NCI-H2107 treated with DMSO at 0.1 percent for 48 hours (cell line): ENCODE measurements at regions not wholly inside any gene's neighbourhood (a gene's known extent, or its start where the extent isn't known, plus 50 kb on each side); places are given as distances from the start of the nearest gene placed in this dataset.
"Not testable (repeated sequence)": the region's sequence is repeated elsewhere in the genome, so short reads cannot be mapped to it uniquely, and the experiment has no call there.

Source experiments
- DNase-seq: peaks from one replicate; lab custom pipeline; 2025; ENCODE audit not compliant: unreplicated experiment; lab: John Stamatoyannopoulos, UW

DNA sequence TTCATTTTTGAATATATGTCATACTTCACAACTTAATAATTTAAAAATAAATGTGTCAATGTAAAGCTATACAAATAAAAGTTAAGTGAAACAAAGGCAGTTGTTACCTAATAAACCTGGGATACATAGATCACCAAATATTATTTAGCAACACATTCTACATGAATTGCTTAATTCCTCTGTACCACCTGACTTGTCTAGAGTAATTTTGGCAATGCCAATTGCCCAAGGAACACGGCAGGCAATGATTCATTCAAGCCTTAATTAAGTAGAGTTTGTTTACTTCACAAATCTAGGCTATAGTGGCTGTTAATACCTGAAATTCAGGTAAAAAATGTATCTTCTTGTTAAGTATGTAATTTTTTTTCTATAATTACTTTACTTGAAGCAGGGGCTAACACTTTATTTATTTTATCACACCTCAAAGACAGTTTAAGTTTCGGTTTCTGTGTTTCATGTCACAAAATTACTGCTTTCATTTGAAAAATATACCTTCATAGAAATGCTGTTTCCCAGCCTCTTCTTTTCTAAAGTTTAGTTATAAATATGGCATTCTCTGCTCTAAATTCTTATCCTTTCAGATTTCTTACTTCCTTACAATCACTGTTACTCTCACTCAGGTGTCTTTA is 705.7 kb downstream of the SLITRK5 start:
- no peak for DNase-seq

DNA sequence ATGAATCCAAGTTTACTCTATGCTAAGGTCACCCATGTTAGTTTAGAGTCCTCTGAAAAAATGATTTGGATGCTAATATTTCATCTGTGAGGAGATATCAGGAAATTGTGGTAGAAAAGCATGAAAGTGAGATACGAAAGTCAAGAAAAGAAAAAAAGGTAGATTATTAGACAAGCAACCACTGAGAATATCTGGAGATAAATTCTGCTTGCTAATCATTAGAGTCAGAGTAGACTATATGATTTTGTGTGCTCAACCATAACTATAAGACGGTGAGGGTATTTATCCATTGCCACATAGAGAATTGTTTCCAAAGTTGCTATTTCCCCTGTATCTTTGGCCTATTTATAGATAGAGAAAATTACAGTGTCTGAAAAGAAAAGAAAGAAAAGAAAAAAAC is 706.7 kb downstream of the SLITRK5 start:
- DNase-seq, result no peak

DNA sequence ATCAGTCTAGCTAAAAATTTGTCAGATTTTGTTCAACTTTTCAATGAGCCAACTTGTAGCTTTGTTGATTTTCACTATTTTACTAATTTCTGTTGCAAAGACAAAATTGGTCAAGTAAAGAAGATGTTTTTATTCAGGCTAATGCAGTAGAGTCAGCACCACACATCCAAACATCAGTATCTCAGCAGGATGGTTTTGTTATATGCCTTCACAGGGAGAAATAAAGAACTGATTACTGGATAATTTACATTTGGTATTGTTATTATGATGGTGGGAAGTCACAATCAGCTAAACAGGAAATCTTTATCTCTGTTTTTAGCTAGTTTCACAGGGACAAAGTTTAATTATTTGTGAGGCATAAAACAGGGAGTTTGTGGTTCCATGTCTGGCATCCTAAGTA is 713.4 kb downstream of the SLITRK5 start:
- no peak for DNase-seq

DNA sequence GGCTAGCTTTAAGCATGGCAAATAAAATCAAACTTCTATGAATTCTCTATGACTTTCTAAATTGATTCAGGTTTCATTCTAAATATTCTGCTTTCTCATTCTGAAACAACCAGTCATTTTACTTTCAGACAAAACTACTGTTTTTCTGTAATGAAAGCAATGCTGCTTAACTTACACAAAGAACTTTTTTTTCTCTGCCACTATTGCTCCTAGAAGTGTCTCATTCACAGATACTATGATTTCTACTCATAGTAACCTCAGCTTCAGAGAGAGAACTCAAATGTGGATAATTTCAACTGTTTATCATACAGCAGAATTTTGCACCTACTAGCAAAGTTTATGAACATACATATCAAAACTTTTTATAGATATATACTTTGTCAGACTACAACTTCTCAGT is 724.6 kb downstream of the SLITRK5 start:
- DNase-seq, result no peak

DNA sequence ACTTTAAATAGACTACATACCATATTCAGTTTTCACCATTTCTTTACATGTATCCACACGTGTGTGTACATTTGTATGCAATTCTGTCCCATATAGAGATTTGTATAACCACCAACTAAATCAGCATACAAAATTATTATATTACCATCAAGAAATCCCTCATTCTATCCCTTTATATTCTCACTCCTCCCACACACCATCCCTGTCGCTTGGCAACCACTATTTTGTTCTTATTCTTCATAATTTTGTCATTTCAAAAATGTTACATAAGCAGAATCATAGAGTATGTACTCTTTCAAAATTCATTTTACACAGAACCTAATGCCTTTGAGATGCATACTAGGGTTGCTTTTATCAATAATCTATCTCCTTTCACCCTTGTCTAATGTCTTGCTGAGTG is 740.5 kb downstream of the SLITRK5 start:
- DNase-seq, result no peak

DNA sequence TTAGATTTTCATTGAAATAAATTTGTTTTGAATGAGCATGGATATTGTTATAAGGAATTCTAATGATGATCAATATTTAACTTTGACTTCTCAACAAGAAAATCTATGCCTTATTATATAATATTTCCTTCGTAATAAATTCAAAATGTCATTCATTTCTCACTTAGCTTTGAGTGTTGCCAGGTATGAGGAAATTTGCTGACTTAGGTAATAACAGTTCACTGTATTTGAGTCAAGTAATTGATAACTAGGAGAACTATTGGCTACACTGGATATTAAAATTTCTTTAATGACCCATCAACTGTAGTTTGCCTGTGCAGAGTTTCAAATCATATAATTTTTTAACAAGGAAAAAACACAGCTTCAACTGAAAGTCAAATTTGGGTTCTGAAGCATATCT is 746.6 kb downstream of the SLITRK5 start:
- DNase-seq, result no peak

DNA sequence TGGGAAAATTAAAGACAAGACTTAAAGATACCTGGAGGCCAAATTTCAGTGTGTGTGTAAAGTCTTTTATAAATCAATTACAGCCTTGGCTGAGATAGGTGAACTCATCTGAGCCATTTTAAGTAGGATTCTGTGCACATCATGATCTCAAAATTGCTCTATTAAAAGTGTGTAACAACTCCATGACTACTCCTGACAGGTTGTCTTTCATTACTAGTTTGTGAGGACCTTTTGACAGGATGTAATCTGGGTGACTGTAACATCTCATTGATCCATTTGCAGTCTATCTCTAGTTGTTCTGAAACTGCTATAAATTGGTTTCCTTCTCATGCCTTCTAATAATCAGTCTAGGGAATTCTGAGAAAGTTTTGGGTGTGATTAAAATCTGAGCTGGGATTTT is 753.3 kb downstream of the SLITRK5 start:
- no peak for DNase-seq

DNA sequence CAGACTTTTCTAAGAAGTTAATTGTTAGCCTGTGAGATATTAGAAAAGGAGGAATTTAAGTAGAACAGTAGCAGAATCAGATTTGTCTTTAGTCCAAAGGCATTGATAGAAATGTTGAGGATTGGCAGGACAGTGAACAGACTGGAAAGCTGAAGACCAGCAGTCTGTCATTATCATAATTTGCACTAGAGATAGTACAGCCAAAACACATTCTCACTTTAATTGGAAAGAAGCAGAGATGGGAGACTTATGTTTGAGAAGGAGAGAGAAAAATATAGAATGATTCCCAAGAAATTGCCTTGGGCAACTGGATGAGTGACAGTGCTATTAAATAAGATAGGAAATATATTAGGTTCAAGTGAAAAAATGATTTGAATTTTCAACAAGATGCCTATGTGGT is 755.5 kb downstream of the SLITRK5 start:
- no peak for DNase-seq

DNA sequence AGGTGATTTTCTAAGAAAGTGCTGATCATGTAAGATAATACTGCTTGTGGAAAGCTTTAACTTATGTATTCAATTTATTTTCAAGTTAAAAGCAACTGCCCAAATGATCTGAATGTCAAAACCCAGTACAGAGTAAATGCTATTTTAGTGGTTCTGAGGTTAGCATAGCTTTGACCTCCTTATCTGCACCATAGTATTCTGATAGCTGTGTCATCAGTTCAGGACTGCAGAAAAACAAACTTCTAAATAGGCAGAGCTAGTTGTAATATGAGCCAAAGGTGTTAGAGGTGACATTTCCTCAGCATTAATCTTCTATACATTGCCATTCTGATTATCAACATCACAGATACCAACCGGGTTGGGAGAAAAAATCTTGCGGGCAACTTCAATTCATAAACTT is 758.7 kb downstream of the SLITRK5 start:
- DNase-seq, result no peak

DNA sequence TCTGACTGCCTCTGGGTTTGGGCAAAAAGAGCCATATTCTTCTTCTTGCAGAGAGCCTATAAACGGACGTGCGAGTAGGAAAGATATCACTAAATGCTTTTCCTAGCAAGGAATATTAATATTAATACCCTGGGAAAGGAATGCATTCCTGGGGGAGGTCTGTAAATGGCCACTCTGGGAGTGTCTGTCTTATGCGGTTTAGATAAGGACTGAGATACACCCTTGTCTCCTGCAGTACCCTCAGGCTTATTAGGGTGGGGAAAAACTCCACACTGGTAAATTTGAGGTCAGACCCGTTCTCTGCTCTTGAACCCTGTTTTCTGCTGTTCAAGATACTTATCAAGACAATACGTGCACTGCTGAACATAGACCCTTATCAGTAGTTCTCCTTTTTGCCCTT is 763.8 kb downstream of the SLITRK5 start:
- no peak for DNase-seq

DNA sequence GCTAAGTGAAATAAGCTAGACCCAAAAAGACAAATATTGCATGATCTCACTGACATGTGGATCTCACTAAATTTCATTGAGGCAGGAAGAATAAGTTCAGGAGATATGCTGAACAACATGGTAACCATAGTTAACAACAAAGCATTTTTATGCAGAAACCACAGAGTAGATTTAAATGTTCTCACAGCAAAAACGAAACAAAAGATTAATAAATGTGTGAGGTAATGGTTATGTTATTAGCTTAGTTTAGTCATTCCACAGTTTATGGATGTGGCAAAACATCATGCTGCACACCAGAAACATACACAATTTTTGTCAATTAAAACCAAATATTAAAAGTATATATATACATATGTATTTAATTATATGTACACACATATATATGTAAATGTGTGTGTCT is 765.8 kb downstream of the SLITRK5 start:
- DNase-seq, result no peak

DNA sequence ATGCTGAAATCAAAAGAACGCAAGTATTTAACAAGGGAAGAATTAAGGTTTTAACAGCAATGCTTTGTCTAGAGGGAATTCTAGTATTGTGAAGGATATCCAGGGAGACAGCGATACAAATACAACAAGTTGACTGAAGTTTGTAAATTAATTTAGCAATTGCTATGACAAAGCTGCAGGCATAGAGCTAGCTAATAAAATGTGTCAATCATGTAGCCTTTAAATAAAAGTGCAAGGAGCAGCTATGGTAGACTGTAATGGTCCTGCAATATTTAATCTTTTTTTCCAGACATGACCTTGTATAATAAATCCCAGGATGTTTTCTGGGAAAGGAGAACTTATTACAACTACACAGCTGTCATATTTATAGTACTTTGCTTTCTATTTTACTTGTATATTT is 779.3 kb downstream of the SLITRK5 start:
- DNase-seq, result no peak

DNA sequence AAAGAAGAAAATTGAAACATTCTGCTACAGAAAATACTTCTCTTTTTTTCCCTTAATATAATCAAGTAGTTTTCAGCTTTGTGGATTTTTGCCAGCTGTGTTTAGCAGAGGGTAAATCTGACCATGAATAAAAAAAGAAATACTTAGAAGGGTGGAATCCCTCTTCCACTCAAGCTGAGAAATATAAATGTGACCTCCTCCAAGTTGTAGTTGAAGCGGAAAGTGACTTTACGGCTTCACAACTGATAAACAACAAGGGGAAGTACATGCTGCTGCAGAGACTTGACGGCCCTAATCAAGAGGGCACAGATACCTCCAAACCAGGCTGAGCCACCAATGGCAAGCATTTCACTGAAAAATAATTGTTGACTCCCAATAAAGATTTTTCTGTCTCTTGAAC is 785.0 kb downstream of the SLITRK5 start:
- DNase-seq, result no peak

DNA sequence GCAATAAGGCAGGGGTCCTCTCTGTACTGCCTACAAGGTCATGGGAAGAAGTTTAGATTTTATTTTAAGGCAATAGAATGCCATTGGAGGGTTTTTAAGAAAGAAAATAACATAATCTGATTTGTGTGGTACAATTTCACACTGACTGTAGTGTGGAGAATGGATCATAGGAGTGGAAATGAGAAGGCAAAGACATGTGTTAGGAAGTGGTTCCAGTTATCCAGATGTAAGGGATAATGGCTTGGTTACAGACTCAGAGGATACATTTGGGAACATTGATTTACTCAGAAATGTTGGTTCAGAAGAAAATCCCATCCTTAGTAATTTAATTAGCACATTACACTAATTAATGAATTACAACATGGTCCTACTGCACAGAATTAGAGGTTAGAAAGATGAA is 788.2 kb downstream of the SLITRK5 start:
- DNase-seq, result no peak

DNA sequence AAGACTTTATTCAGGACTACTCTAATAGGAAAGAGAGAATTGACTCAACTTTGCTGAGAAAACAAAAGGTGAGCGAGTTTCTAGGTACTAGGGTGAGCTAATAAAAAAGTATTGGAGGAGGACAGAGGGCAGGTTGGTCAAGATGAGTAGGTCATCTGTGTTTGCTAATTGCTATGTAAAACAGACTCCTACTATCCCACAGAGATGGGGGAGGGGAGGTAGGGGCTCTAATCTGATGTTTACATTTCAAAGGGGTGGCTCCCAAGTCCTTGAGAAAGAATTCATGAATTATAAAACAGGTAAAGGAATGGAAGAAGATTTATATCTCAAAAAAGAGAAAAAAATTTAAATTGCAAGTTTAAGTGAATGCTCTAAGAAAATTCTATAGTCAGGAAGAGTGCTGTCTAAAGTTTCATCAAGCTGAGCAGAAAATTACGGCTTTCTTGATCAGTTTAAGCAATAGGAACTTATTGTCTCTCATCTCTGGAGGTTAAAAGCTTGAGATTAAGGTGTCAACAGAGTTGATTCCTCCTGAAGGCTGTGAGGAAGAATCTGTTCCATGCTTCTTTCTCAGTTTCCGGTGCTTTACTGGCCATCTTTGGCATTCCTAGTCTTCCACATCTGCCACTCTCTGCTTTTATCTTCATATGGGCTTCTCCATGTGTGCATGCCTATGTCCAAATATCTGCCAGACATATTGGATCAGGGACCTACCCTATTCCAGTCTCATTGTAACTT is 790.3 kb downstream of the SLITRK5 start:
- DNase-seq, result no peak

DNA sequence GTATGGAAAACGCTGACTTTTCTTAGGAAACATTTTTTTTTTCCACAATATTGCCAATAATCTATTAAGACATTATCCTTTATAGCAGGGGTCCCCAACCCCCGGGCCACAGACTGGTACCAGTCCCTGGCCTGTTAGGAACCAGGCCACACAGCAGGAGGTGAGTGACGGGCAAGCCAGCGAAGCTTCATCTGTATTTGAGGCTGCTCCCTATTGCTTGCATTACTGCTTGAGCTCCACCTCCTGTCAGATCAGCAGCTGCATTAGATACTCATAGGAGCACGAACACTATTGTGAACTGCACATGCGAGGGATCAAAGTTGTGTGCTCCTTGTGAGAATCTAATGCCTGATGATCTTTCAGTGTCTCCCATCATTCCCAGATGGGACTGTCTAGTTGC is 793.7 kb downstream of the SLITRK5 start:
- no peak for DNase-seq

DNA sequence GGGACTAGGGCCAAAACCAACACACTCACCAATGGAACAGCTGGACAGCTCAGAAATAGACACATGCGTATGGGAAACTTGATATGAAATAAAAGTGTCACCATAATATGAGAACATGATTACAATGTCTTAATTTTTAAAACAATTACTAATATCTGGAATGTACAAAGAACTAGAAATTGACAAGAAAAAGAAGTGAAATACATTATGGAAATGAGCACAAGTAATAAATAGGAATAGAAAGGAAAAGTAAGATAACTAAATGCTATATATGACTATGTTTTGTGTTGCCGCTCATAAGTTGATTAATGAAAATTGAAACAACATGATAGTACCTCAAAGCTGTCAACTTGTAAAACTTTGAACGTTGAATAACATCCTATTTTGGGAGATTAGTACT is 801.1 kb downstream of the SLITRK5 start:
- no peak for DNase-seq

DNA sequence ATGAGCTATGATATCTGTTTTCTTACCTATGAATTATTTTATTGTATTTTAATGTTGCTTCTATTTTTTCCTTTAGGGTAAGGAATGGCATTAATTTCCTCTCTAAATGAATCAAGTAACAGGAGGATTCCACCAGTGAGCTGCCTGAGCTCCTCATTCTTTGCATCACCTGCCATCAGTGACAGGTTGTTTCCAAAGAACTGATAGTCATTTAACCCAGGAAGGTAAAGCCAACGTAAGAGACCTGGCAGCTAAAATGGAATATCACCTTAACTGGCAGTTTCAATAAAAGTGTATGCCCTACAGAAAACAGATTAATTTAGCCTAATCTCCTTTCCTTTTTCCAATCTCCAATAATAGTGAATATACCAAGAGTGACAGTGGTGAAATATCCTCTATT is 812.0 kb downstream of the SLITRK5 start:
- no peak for DNase-seq

DNA sequence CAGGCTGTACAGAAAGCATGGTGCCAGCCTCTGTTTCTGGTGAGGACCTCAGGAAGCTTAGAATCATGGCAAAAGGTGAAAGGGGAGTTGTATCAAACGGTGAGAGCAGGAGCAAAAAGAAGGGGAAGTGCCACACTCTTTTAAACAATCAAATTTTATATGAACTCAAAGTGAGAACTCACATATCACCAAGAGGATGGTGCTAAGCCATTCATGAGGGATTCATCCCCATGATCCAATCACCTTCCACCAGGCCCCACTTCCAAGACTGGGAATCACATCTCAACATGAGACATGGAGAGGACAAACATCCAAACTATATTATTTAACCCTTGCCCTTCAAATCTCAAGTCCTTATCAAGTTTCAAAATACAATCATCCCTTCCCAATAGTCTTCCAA is 836.7 kb downstream of the SLITRK5 start:
- DNase-seq, result no peak

DNA sequence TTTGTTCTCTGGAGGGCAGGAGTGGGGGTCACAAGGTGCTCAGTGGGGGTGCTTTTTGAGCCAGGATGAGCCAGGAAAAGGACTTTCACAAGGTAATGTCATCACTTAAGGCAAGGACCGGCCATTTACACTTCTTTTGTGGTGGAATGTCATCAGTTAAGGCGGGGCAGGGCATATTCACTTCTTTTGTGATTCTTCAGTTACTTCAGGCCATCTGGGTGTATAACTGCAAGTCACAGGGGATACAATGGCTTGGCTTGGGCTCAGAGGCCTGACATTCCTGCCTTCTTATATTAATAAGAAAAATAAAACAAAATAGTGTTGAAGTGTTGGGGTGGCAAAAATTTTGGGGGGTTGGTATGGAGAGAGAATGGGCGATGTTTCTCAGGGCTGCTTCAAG is 841.8 kb downstream of the SLITRK5 start:
- DNase-seq, result not testable (repeated sequence)

DNA sequence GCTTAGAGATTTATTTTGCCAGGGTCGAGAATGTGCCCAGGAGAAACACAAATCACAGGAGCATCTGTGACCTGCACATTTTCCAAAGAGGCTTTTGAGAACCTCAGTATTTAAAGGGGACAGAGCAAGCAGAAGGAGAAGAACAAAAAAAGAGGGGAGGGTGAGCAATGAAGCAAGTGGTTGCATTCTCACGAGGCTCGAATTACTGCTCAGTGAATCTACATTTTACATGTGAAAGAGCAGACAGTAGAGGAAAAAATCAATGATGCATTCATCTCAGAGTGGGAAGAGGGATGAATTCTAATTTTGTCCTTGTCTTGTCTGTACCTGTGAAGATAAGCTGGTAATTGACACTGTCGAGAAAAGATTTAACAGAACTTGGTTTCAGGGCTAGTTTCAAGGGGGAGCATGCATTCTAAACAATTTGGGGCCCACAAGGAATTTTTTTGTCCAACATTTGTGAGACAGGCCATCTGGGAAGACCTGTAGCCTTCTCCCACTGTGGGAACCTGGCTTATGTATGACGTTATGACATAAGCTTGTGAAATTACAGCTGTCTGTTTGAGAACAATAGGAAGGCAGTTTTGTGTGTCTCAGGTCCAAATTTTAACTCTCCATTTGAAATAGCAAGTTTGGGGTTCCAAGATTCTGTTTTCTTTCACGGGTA is 855.1 kb downstream of the SLITRK5 start:
- DNase-seq, result peak; percentile 2

DNA sequence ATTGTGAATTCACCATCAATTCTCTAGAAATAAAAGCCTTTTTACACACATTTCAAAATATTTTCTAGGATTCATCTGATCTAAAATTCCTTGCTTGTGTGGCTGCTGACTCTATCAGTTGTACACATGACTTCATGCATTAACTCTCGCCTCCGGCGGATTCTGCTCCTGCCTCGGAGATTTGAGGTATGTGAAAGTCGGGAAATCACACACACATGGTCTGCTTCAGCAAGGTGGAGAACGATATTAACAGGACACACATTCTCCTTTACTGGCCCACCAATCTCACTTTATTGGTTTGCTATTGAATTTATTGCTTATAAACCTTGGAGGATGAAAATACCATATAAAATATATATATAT is 855.7 kb downstream of the SLITRK5 start:
- DNase-seq, result no peak

DNA sequence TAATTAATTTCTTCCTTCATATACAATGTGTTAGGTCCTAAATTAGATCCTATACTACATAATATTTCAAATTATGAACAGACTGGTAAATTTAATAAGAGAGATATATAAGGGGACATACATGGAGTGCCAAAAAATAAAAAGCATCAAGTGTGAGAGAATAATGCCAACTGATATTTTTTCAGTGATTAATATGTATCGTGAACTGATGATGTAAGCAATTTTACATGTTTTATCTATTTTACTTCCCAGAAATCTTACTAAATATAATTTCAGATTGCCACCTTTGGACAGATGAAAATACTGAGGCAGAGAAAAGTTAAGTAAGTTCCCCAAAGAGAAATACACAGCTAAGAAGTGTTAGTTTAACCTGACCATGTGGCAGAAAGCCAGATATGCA is 870.8 kb downstream of the SLITRK5 start:
- no peak for DNase-seq
